H1 (cell line): ENCODE measurements at regions not wholly inside any gene's neighbourhood (a gene's known extent, or its start where the extent isn't known, plus 50 kb on each side); places are given as distances from the start of the nearest gene placed in this dataset.

Experiments used
- TF ChIP-seq, protein P1 (sequence below), 3 experiments: IDR thresholded peaks; 1 replicate in 2 of 3; 2 replicates in 1 of 3; pipeline versions ENCODE4 v1.5.1 to v1.6.1; 2011; ENCODE audit warnings: low read length in 3 of 3, mild to moderate bottlenecking in 3 of 3, inconsistent platforms in 2 of 3, low read depth in 1 of 3, moderate library complexity in 1 of 3; ENCODE audit not compliant: insufficient read depth in 1 of 3; ENCODE audit errors: control extremely low read depth in 1 of 3

DNA sequence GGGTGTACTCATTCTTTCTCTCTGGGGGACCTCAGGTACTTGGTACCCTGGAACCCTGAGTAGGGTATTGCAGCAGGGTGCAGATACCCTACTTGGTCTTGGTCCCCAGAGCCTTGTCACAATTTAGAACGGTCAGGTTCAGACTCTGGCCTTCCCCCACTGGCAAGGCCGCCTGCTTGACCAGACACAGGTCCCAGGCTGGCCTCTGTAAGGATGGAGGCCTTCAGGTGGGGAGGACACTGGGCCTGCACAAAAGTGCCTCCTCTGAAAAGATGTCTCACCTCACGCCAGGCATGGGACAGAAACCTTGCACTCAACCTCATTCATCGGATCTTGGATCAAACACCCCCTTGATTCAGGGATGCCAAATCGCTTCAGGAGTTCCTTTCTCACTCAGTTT is 158.4 kb downstream of the KLF13 start (continued):
- TF ChIP-seq, protein P1, sequence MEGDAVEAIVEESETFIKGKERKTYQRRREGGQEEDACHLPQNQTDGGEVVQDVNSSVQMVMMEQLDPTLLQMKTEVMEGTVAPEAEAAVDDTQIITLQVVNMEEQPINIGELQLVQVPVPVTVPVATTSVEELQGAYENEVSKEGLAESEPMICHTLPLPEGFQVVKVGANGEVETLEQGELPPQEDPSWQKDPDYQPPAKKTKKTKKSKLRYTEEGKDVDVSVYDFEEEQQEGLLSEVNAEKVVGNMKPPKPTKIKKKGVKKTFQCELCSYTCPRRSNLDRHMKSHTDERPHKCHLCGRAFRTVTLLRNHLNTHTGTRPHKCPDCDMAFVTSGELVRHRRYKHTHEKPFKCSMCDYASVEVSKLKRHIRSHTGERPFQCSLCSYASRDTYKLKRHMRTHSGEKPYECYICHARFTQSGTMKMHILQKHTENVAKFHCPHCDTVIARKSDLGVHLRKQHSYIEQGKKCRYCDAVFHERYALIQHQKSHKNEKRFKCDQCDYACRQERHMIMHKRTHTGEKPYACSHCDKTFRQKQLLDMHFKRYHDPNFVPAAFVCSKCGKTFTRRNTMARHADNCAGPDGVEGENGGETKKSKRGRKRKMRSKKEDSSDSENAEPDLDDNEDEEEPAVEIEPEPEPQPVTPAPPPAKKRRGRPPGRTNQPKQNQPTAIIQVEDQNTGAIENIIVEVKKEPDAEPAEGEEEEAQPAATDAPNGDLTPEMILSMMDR (IDR thresholded peaks at IDR 0.05; ENCODE audit: control extremely low read depth in 1 of 3, insufficient read depth in 1 of 3, low read depth in 1 of 3, low read length in 3 of 3), result no peak
